Keratinocyte (primary cell): ENCODE measurements at regions not wholly inside any gene's neighbourhood (a gene's known extent, or its start where the extent isn't known, plus 50 kb on each side); places are given as distances from the start of the nearest gene placed in this dataset.

Experiments used
- DNase-seq: peaks from one replicate; pipeline ENCODE4 v3.0.0-alpha.2; 2011; ENCODE audit warnings: low read depth, missing footprints, low spot score
- FAIRE-seq: peaks from 2 replicates; lab custom pipeline; 2011; peaks lifted over from hg19 to GRCh38; lab: Jason Lieb, UNC
- H2AFZ ChIP-seq: 2 replicates; pipeline ENCODE4 v1.6.0; 2012; ENCODE audit warnings: low read length, control low read depth, inconsistent platforms; ENCODE audit not compliant: control insufficient read depth
- H3K27ac ChIP-seq: 2 replicates; pipeline ENCODE4 v1.5.1; 2011; ENCODE audit warnings: low read length; ENCODE audit not compliant: control insufficient read depth, insufficient read depth
- H3K27me3 ChIP-seq: 3 replicates; pipeline ENCODE4 v1.6.0; 2011; ENCODE audit warnings: low read length; ENCODE audit not compliant: control insufficient read depth, insufficient read depth; ENCODE audit errors: extremely low read depth
- H3K36me3 ChIP-seq, 2 experiments: 2 replicates in 1 of 2; 3 replicates in 1 of 2; pipeline ENCODE4 v1.5.1; 2011; ENCODE audit warnings: low read length in 2 of 2, mild to moderate bottlenecking in 1 of 2; ENCODE audit not compliant: control insufficient read depth in 2 of 2, insufficient read depth in 2 of 2; ENCODE audit errors: extremely low read depth in 1 of 2
- H3K4me1 ChIP-seq: 3 replicates; pipeline ENCODE4 v1.5.1; 2011; ENCODE audit warnings: low read length; ENCODE audit not compliant: control insufficient read depth, insufficient read depth; ENCODE audit errors: extremely low read depth
- H3K4me2 ChIP-seq: 3 replicates; pipeline ENCODE4 v1.6.0; 2011; ENCODE audit warnings: low read depth, low read length; ENCODE audit not compliant: control insufficient read depth, insufficient read depth; ENCODE audit errors: extremely low read depth
- H3K4me3 ChIP-seq, 3 experiments: fragments of 200-600 bp in 1 of 3; sonication (generic) in 1 of 3; 2 replicates in 2 of 3; 3 replicates in 1 of 3; pipeline ENCODE4 v1.5.1; 2011 to 2016; ENCODE audit warnings: low read length in 3 of 3, mild to moderate bottlenecking in 3 of 3, control low read depth in 2 of 3, inconsistent platforms in 1 of 3, low read depth in 1 of 3, mixed read lengths in 1 of 3, mixed run types in 1 of 3, moderate library complexity in 1 of 3; ENCODE audit not compliant: control insufficient read depth in 2 of 3, insufficient read depth in 2 of 3; ENCODE audit errors: extremely low read depth in 1 of 3
- H3K79me2 ChIP-seq: 2 replicates; pipeline ENCODE4 v1.6.0; 2012; ENCODE audit warnings: low read length; ENCODE audit not compliant: control insufficient read depth, insufficient read depth
- H3K9ac ChIP-seq: 3 replicates; pipeline ENCODE4 v1.6.0; 2011; ENCODE audit warnings: low read length; ENCODE audit not compliant: control insufficient read depth, insufficient read depth; ENCODE audit errors: extremely low read depth
- H3K9me1 ChIP-seq: 3 replicates; pipeline ENCODE4 v1.6.0; 2011; ENCODE audit warnings: low read length; ENCODE audit not compliant: control insufficient read depth, insufficient read depth; ENCODE audit errors: extremely low read depth
- H3K9me3 ChIP-seq: 2 replicates; pipeline ENCODE4 v1.5.1; 2012; ENCODE audit warnings: low read depth, low read length; ENCODE audit not compliant: control insufficient read depth
- H4K20me1 ChIP-seq: 3 replicates; pipeline ENCODE4 v1.6.0; 2011; ENCODE audit warnings: low read length; ENCODE audit not compliant: control insufficient read depth, insufficient read depth; ENCODE audit errors: extremely low read depth
- EZH2 ChIP-seq: IDR thresholded peaks from one replicate; pipeline ENCODE4 v1.6.1; 2012; ENCODE audit warnings: inconsistent platforms, mild to moderate bottlenecking, low read length, moderate library complexity
- dilution Hi-C: fragments of 300-500 bp; cut with MboI; formaldehyde crosslinking; loops from one replicate; pipeline ENCODE4 v1.7.0; 2020; ENCODE audit warnings: low sequenced_read_pairs; ENCODE audit not compliant: extremely low pct_ligation_motif_present
- TF ChIP-seq, protein P1 (sequence below), 3 experiments: IDR thresholded peaks in 1 of 3; conservative IDR thresholded peaks in 1 of 3; optimal IDR thresholded peaks in 1 of 3; 2 replicates in 2 of 3; 3 replicates in 1 of 3; pipeline versions ENCODE3 to v1.5.1; 2011; ENCODE audit warnings: low read length in 3 of 3, mild to moderate bottlenecking in 3 of 3, moderate library complexity in 2 of 3, control low read depth in 1 of 3, inconsistent platforms in 1 of 3; ENCODE audit not compliant: insufficient read depth in 2 of 3; ENCODE audit errors: extremely low read depth in 1 of 3

GRCh38 chr13:56917966-56918365, 222.8 kb upstream of the PRR20A start:
- dilution Hi-C loops = no loop called here

GRCh38 chr13:56923626-56924140, 217.0 kb upstream of the PRR20A start:
- H4K20me1 ChIP-seq = no peaks in the 10 kb centered on the region
- dilution Hi-C loops = no loop called here
- no peak overlapping the region for H2AFZ ChIP-seq
- TF ChIP-seq, protein P1, sequence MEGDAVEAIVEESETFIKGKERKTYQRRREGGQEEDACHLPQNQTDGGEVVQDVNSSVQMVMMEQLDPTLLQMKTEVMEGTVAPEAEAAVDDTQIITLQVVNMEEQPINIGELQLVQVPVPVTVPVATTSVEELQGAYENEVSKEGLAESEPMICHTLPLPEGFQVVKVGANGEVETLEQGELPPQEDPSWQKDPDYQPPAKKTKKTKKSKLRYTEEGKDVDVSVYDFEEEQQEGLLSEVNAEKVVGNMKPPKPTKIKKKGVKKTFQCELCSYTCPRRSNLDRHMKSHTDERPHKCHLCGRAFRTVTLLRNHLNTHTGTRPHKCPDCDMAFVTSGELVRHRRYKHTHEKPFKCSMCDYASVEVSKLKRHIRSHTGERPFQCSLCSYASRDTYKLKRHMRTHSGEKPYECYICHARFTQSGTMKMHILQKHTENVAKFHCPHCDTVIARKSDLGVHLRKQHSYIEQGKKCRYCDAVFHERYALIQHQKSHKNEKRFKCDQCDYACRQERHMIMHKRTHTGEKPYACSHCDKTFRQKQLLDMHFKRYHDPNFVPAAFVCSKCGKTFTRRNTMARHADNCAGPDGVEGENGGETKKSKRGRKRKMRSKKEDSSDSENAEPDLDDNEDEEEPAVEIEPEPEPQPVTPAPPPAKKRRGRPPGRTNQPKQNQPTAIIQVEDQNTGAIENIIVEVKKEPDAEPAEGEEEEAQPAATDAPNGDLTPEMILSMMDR (optimal IDR thresholded peaks at IDR 0.05 in 1 of 3, IDR thresholded peaks at IDR 0.05 in 1 of 3, conservative IDR thresholded peaks at IDR 0.05 in 1 of 3; ENCODE audit: extremely low read depth in 1 of 3, insufficient read depth in 2 of 3, low read length in 3 of 3) = no peak
- TF ChIP-seq EZH2 = no peak
- no peak overlapping the region for H3K27ac ChIP-seq
- no peak for DNase-seq
- no peaks in the 10 kb centered on the region for H3K9me3 ChIP-seq
- no peaks in the 10 kb centered on the region for H3K27me3 ChIP-seq
- H3K9ac ChIP-seq = no peak overlapping the region
- no peak for FAIRE-seq
- H3K36me3 ChIP-seq = no peaks in the 10 kb centered on the region
- H3K4me1 ChIP-seq = no peaks in the 10 kb centered on the region
- no peaks in the 10 kb centered on the region for H3K79me2 ChIP-seq
- no peak overlapping the region for H3K4me3 ChIP-seq
- no peak overlapping the region for H3K4me2 ChIP-seq
- H3K9me1 ChIP-seq = no peaks in the 10 kb centered on the region

More at GRCh38 chr13:56917966-56918365, 222.8 kb upstream of the PRR20A start:
- no peaks in the 10 kb centered on the region for H4K20me1 ChIP-seq
- no peaks in the 10 kb centered on the region for H3K4me1 ChIP-seq
- H3K36me3 ChIP-seq = no peaks in the 10 kb centered on the region
- no peaks in the 10 kb centered on the region for H3K79me2 ChIP-seq
- DNase-seq = no peak
- no peak overlapping the region for H2AFZ ChIP-seq
- no peak overlapping the region for H3K4me2 ChIP-seq
- H3K9me3 ChIP-seq = no peaks in the 10 kb centered on the region
- no peaks in the 10 kb centered on the region for H3K27me3 ChIP-seq
- no peak overlapping the region for H3K4me3 ChIP-seq
- no peak for FAIRE-seq
- no peaks in the 10 kb centered on the region for H3K9me1 ChIP-seq
- no peak overlapping the region for H3K27ac ChIP-seq
- H3K9ac ChIP-seq = no peak overlapping the region
- TF ChIP-seq, protein P1 (optimal IDR thresholded peaks at IDR 0.05 in 1 of 3, IDR thresholded peaks at IDR 0.05 in 1 of 3, conservative IDR thresholded peaks at IDR 0.05 in 1 of 3; ENCODE audit: extremely low read depth in 1 of 3, insufficient read depth in 2 of 3, low read length in 3 of 3) = no peak
- TF ChIP-seq EZH2 = no peak
